Tibial artery (tissue), 4 donors: ENCODE measurements at regions not wholly inside any gene's neighbourhood (a gene's known extent, or its start where the extent isn't known, plus 50 kb on each side); places are given as distances from the start of the nearest gene placed in this dataset.
"Not testable (repeated sequence)": the region's sequence is repeated elsewhere in the genome, so short reads cannot be mapped to it uniquely, and the experiment has no call there.

Experiments used
- DNase-seq, 2 donors: peaks; one replicate each; pipeline ENCODE4 v3.0.0-alpha.2; 2019
- H3K27ac ChIP-seq, 2 donors: fragments of 200-600 bp; sonication (generic) in 1 of 2; 1 replicate in 1 of 2; 2 replicates in 1 of 2; pipeline ENCODE4 v1.5.1; 2018 to 2019; ENCODE audit warnings: mild to moderate bottlenecking in 1 of 2
- H3K27me3 ChIP-seq, 2 donors: fragments of 200-600 bp; sonication (generic) in 1 of 2; one replicate each; pipeline versions ENCODE4 v1.5.1 to v1.6.0; 2016 to 2019
- H3K36me3 ChIP-seq, 3 donors: fragments of 200-600 bp; sonication (generic) in 2 of 3; one replicate each; pipeline ENCODE4 v1.5.1; 2016 to 2019; ENCODE audit warnings: mild to moderate bottlenecking in 2 of 3
- H3K4me1 ChIP-seq, 4 donors: fragments of 200-600 bp; sonication (generic) in 2 of 4; 1 replicate in 3 of 4; 2 replicates in 1 of 4; pipeline ENCODE4 v1.5.1; 2016 to 2019
- H3K4me3 ChIP-seq, 2 donors: fragments of 200-600 bp; sonication (generic) in 1 of 2; 1 replicate in 1 of 2; 2 replicates in 1 of 2; pipeline ENCODE4 v1.5.1; 2018 to 2019; ENCODE audit warnings: mild to moderate bottlenecking in 2 of 2
- H3K9me3 ChIP-seq, 3 donors: fragments of 200-600 bp; sonication (generic) in 1 of 3; one replicate each; pipeline ENCODE4 v1.5.1; 2016 to 2019
- intact Hi-C: fragments of 100-400 bp; cut with DNase I; formaldehyde crosslinking; loops from one replicate; pipeline ENCODE4 v1.15.0; 2023; ENCODE audit warnings: low total_unique reads
- TF ChIP-seq, protein P1 (sequence below), 2 experiments: fragments of 200-600 bp in 1 of 2; fragments of 450-650 bp in 1 of 2; IDR thresholded peaks; one replicate each; pipeline ENCODE4 v1.5.1; 2017 to 2019; ENCODE audit warnings: antibody characterized with exemption in 2 of 2, mild to moderate bottlenecking in 1 of 2, moderate library complexity in 1 of 2

DNA sequence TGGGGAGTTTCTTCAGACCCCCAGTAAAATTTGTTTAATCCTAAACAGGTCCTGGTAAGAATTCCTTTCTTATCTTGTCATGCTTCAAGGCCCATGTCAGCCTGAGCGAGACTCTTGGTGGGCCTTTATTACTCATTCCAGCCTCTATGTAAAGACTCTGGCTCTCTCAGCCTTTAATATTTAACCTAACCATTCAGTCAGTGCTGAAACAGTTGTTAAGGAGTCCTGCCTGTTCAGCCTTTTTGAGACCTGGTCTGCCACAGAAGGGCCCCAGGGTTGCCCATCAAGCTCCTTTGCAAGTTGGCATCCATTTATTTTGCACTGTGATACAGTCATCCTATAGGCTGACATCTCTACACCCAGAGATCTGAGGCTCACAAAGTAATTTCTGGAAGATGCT, 107.7 kb upstream of the VANGL1 start:
- intact Hi-C loops: no loop called here
- no peak for DNase-seq
- peaks cover 0 to 17% (median 0%) of the 10 kb centered on the region in 4 donors for H3K4me1 ChIP-seq
- H3K27ac ChIP-seq: no peak overlapping the region
- no peaks in the 10 kb centered on the region for H3K27me3 ChIP-seq
- no peak overlapping the region for H3K4me3 ChIP-seq
- H3K9me3 ChIP-seq: no peaks in the 10 kb centered on the region
- H3K36me3 ChIP-seq: no peaks in the 10 kb centered on the region
- TF ChIP-seq, protein P1, sequence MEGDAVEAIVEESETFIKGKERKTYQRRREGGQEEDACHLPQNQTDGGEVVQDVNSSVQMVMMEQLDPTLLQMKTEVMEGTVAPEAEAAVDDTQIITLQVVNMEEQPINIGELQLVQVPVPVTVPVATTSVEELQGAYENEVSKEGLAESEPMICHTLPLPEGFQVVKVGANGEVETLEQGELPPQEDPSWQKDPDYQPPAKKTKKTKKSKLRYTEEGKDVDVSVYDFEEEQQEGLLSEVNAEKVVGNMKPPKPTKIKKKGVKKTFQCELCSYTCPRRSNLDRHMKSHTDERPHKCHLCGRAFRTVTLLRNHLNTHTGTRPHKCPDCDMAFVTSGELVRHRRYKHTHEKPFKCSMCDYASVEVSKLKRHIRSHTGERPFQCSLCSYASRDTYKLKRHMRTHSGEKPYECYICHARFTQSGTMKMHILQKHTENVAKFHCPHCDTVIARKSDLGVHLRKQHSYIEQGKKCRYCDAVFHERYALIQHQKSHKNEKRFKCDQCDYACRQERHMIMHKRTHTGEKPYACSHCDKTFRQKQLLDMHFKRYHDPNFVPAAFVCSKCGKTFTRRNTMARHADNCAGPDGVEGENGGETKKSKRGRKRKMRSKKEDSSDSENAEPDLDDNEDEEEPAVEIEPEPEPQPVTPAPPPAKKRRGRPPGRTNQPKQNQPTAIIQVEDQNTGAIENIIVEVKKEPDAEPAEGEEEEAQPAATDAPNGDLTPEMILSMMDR (IDR thresholded peaks at IDR 0.05): no peak

DNA sequence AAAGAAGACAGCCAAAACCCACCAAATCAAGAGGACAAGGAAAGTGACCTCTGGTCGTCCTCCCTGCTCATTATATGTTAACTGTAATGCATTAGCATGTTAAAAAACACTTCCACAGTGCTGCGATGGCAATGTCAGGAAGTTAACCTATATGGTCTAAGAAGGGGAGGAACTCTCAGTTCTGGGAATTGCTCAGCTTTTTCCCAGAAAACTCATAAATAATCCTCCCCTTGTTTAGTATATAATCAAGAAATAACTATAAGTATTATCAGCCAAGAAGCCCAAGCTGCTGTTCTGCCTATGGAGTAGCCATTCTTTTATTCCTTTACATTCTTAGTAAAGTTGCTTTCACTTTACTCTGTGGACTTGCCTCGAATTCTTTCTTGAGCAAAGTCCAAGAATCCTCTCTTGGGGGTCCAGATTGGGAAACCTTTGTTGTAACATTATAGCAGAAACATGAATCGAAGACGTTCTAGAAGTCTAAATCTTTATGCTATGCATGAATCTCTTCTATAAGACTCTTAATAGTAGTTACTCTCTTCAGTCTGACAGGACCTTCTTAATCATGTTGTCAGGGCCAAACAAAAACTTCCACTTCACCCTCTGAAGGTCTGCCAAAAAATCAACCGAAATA, 110.0 kb upstream of the VANGL1 start:
- DNase-seq: no peak
- Histone ChIP-seq H3K4me1 (peaks cover 0 to 17% (median 0%) of the 10 kb centered on the region in 4 donors), H3K4me3 (no peak overlapping the region), H3K27ac (no peak overlapping the region), H3K27me3 (no peaks in the 10 kb centered on the region), H3K9me3 (no peaks in the 10 kb centered on the region), H3K36me3 (no peaks in the 10 kb centered on the region)
- TF ChIP-seq, protein P1 (IDR thresholded peaks at IDR 0.05): no peak
- intact Hi-C loops: no loop called here

DNA sequence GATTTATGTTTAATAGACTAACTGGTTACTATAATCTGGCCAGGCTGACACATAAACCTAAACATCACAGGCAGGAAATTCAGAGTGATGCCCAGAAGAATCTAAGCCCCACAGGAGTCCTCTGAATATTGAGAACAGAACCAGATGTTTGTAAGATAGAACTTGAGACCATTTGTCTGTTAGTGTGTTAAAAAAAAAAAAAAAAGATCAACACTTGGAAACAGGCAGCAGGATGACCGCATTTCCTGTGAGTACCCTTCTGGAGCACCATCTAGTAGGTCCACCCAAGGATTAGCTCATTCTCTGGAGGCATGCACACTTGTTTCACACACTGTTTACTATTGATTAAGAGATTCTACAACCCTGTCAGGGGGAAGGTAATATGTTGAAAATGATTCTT, 111.4 kb upstream of the VANGL1 start:
- TF ChIP-seq, protein P1 (IDR thresholded peaks at IDR 0.05): no peak
- peaks cover 0 to 17% (median 0%) of the 10 kb centered on the region in 4 donors for H3K4me1 ChIP-seq
- H3K27ac ChIP-seq: no peak overlapping the region
- no peak for DNase-seq
- no peak overlapping the region for H3K4me3 ChIP-seq
- no peaks in the 10 kb centered on the region for H3K9me3 ChIP-seq
- intact Hi-C loops: no loop called here
- no peaks in the 10 kb centered on the region for H3K36me3 ChIP-seq
- H3K27me3 ChIP-seq: no peaks in the 10 kb centered on the region

DNA sequence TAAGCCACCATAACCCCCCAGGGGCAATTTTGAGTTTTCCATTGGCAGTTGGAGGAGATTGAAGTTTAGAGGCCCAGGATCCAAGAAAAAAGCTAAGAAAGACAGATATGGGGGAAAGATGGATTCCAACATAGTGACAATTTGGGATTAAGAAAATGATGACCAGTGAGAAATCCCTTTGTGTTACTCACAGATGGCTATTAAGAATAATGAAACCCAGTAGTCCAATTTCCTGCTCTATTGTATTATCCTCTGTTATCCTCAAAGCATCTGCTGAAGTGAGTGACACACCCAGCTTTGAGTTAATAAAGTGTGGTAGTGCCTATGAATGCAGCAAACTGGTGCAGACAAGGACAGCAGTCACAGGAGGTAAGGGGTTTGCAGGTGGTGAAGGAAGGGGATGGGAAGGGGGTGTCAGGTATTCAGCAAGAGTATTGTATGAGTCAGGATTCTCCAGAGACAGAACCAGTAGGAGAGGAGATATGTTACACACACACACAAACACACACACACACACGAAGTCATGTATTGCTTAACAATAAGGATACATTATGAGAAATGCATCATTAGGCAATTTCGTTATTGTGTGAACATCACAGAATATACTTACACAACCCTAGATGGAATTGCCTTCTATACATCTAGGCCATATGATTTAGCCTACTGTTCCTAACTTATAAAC, 112.4 kb upstream of the VANGL1 start:
- Histone ChIP-seq H3K4me3 (no peak overlapping the region), H3K36me3 (no peaks in the 10 kb centered on the region), H3K9me3 (no peaks in the 10 kb centered on the region), H3K27ac (no peak overlapping the region), H3K4me1 (peaks cover 0 to 17% (median 0%) of the 10 kb centered on the region in 4 donors), H3K27me3 (no peaks in the 10 kb centered on the region)
- intact Hi-C loops: no loop called here
- TF ChIP-seq, protein P1 (IDR thresholded peaks at IDR 0.05): no peak
- DNase-seq: no peak

DNA sequence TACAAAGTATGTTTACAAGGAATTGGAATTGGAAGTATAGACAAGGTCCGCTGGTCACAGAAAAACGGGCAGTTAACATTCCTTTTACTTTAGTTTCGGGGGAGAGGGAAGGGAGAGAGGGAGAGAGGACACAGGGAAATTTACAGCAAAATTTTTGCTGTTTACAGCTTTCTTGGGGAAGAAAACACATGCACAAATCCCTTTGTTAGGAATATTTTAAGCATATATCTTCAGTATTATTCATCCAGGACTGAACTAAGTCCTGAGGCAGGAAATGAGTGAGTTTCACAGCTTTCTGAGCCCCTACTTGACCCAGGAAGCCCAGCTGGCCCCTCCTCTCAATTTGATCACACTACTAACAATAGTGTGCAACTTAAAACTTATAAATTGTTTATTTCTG, 113.4 kb upstream of the VANGL1 start:
- H3K36me3 ChIP-seq, H3K9me3 ChIP-seq, intact Hi-C loops, DNase-seq, H3K27me3 ChIP-seq, H3K27ac ChIP-seq, H3K4me3 ChIP-seq: not testable (repeated sequence)
- H3K4me1 ChIP-seq: peaks cover 0 to 15% (median 0%) of the 10 kb centered on the region in 4 donors

DNA sequence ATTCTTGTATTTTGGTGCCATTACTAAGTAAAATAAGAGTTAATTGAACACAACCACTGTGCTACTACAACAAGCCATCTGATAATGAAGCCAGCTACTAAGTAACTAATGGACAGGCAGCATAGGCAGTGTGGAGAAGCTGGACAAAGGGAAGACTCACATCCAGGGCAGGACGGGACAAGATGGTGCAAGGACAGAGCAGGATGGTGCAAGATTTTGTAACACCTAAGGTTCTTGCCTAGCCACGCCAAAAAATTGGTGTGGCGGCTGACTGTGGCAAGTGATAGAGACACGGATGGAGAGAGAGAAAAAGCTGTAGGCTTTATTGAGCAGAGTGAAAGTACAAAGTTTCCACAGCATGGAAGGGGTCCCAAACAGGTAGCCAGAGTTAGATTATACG, 114.0 kb upstream of the VANGL1 start:
- TF ChIP-seq, protein P1 (IDR thresholded peaks at IDR 0.05): no peak
- Histone ChIP-seq H3K27ac (no peak overlapping the region), H3K27me3 (no peaks in the 10 kb centered on the region), H3K9me3 (no peaks in the 10 kb centered on the region), H3K4me1 (peaks cover 0 to 9% (median 0%) of the 10 kb centered on the region in 4 donors), H3K4me3 (no peak overlapping the region), H3K36me3 (no peaks in the 10 kb centered on the region)
- intact Hi-C loops: no loop called here
- no peak for DNase-seq
